ENCODE measurements at regions not wholly inside any gene's neighbourhood (a gene's known extent, or its start where the extent isn't known, plus 50 kb on each side); places are given as distances from the start of the nearest gene placed in this dataset.

- TF ChIP-seq CTCF (IDR thresholded peaks at IDR 0.05; ENCODE audit: poor library complexity) (no peak), EZH2 (IDR thresholded peaks at IDR 0.05; ENCODE audit: borderline replicate concordance) (no peak), EZH2phosphoT487 (IDR thresholded peaks at IDR 0.05; ENCODE audit: low read depth, severe bottlenecking, unreplicated experiment) (no peak)
Observed at GRCh38 chr2:51662187-51662586, 630.3 kb upstream of the NRXN1 start.
